VCaP (cell line): ENCODE measurements at regions not wholly inside any gene's neighbourhood (a gene's known extent, or its start where the extent isn't known, plus 50 kb on each side); places are given as distances from the start of the nearest gene placed in this dataset.

Source experiments
- H3K27ac ChIP-seq: fragments of 450-650 bp; 2 replicates; pipeline ENCODE4 v1.5.1; 2017
- TF ChIP-seq, protein P1 (sequence below): fragments of 450-650 bp; conservative IDR thresholded peaks from 2 replicates; pipeline ENCODE4 v1.5.1; 2017; ENCODE audit warnings: mild to moderate bottlenecking, moderate library complexity

GRCh38 chr12:41736436-41736835, 408.2 kb downstream of the GXYLT1 start:
- no peak overlapping the region for H3K27ac ChIP-seq
- TF ChIP-seq, protein P1, sequence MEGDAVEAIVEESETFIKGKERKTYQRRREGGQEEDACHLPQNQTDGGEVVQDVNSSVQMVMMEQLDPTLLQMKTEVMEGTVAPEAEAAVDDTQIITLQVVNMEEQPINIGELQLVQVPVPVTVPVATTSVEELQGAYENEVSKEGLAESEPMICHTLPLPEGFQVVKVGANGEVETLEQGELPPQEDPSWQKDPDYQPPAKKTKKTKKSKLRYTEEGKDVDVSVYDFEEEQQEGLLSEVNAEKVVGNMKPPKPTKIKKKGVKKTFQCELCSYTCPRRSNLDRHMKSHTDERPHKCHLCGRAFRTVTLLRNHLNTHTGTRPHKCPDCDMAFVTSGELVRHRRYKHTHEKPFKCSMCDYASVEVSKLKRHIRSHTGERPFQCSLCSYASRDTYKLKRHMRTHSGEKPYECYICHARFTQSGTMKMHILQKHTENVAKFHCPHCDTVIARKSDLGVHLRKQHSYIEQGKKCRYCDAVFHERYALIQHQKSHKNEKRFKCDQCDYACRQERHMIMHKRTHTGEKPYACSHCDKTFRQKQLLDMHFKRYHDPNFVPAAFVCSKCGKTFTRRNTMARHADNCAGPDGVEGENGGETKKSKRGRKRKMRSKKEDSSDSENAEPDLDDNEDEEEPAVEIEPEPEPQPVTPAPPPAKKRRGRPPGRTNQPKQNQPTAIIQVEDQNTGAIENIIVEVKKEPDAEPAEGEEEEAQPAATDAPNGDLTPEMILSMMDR, result no peak

GRCh38 chr12:41731691-41732090, 413.0 kb downstream of the GXYLT1 start:
- TF ChIP-seq, protein P1, result no peak
- H3K27ac ChIP-seq, result no peak overlapping the region

GRCh38 chr12:41731061-41731460, 413.6 kb downstream of the GXYLT1 start:
- TF ChIP-seq, protein P1, result no peak
- no peak overlapping the region for H3K27ac ChIP-seq

DNA sequence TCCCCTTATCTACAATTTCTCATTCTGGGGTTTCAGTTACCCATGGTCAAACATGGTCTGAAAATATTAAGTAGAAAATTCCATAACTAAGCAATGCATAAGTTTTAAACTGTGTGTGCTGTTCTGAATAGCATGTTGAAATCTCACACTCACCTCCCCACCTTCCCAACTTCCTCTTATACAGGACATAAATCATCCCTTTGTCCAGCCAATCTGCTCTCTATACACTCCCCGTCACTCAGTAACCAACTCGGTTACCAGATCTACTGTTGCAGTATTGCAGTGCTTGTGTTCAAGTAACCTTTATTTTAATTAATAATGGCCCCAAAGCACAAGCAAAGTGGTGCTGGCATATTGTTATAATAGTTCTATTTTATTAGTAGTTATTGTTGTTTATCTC, 420.5 kb downstream of the GXYLT1 start:
- TF ChIP-seq, protein P1, result no peak
- H3K27ac ChIP-seq, result no peak overlapping the region

- TF ChIP-seq, protein P1, result no peak
These were observed 425.5 kb downstream of the GXYLT1 start for GRCh38 chr12:41719214-41719613.

GRCh38 chr12:41715256-41715655, 429.4 kb downstream of the GXYLT1 start:
- H3K27ac ChIP-seq, result no peak overlapping the region

More at GRCh38 chr12:41719214-41719613, 425.5 kb downstream of the GXYLT1 start:
- no peak overlapping the region for H3K27ac ChIP-seq

GRCh38 chr12:41709463-41710285, 435.0 kb downstream of the GXYLT1 start:
- TF ChIP-seq, protein P1, result no peak

More at GRCh38 chr12:41715256-41715655, 429.4 kb downstream of the GXYLT1 start:
- TF ChIP-seq, protein P1, result no peak

More at GRCh38 chr12:41709463-41710285, 435.0 kb downstream of the GXYLT1 start:
- H3K27ac ChIP-seq, result no peak overlapping the region
